DMS 273 treated with DMSO at 0.1 percent for 48 hours (cell line): ENCODE measurements at regions not wholly inside any gene's neighbourhood (a gene's known extent, or its start where the extent isn't known, plus 50 kb on each side); places are given as distances from the start of the nearest gene placed in this dataset.
"Not testable (repeated sequence)": the region's sequence is repeated elsewhere in the genome, so short reads cannot be mapped to it uniquely, and the experiment has no call there.

ENCODE experiments used
- DNase-seq: peaks from one replicate; lab custom pipeline; 2025; lab: John Stamatoyannopoulos, UW

- DNase-seq, result no peak
Measured at GRCh38 chr5:152113401-152113800, 188.8 kb upstream of the GLRA1 start.

- DNase-seq, result no peak
Measured at GRCh38 chr5:152107220-152107619, 182.6 kb upstream of the GLRA1 start.

GRCh38 chr5:152106571-152106970 is 181.9 kb upstream of the GLRA1 start:
- DNase-seq, result no peak

GRCh38 chr5:152105085-152105484 is 180.4 kb upstream of the GLRA1 start:
- no peak for DNase-seq

- no peak for DNase-seq
Measured at GRCh38 chr5:152104211-152104610, 179.6 kb upstream of the GLRA1 start.

- not testable (repeated sequence) for DNase-seq
Measured at GRCh38 chr5:152102908-152103307, 178.3 kb upstream of the GLRA1 start.

GRCh38 chr5:152102057-152102456 is 177.4 kb upstream of the GLRA1 start:
- no peak for DNase-seq

GRCh38 chr5:152100462-152100861 is 175.8 kb upstream of the GLRA1 start:
- no peak for DNase-seq

GRCh38 chr5:152097128-152097527 is 172.5 kb upstream of the GLRA1 start:
- DNase-seq, result no peak

GRCh38 chr5:152094716-152095115 is 170.1 kb upstream of the GLRA1 start:
- DNase-seq, result no peak

- DNase-seq, result no peak
Measured at GRCh38 chr5:152094060-152094459, 169.4 kb upstream of the GLRA1 start.

GRCh38 chr5:152092580-152092979 is 167.9 kb upstream of the GLRA1 start:
- DNase-seq, result no peak

GRCh38 chr5:152089644-152090043 is 165.0 kb upstream of the GLRA1 start:
- no peak for DNase-seq

GRCh38 chr5:152086668-152087067 is 162.0 kb upstream of the GLRA1 start:
- DNase-seq, result no peak

- no peak for DNase-seq
Measured at GRCh38 chr5:152084476-152084875, 159.8 kb upstream of the GLRA1 start.

- no peak for DNase-seq
Measured at GRCh38 chr5:152083231-152083630, 158.6 kb upstream of the GLRA1 start.

- DNase-seq, result no peak
Measured at GRCh38 chr5:152072091-152072490, 147.4 kb upstream of the GLRA1 start.

GRCh38 chr5:152070591-152070990 is 145.9 kb upstream of the GLRA1 start:
- DNase-seq, result no peak

GRCh38 chr5:152066784-152067183 is 142.1 kb upstream of the GLRA1 start:
- no peak for DNase-seq

- no peak for DNase-seq
Measured at GRCh38 chr5:152063004-152063403, 138.4 kb upstream of the GLRA1 start.

- no peak for DNase-seq
Measured at GRCh38 chr5:152061095-152061494, 136.4 kb upstream of the GLRA1 start.

GRCh38 chr5:152058267-152058666 is 133.6 kb upstream of the GLRA1 start:
- no peak for DNase-seq

- no peak for DNase-seq
Measured at GRCh38 chr5:152056931-152057330, 132.3 kb upstream of the GLRA1 start.

- DNase-seq, result no peak
Measured at GRCh38 chr5:152052470-152052869, 127.8 kb upstream of the GLRA1 start.
